ENCODE measurements at regions not wholly inside any gene's neighbourhood (a gene's known extent, or its start where the extent isn't known, plus 50 kb on each side); places are given as distances from the start of the nearest gene placed in this dataset.

- TF ChIP-seq CTCF (IDR thresholded peaks at IDR 0.05; ENCODE audit: insufficient read depth, low read length, poor library complexity, severe bottlenecking) (no peak), EZH2phosphoT487 (conservative IDR thresholded peaks at IDR 0.05; ENCODE audit: low read length) (no peak)
Observed at GRCh38 chr18:56246916-56247315, 391.5 kb downstream of the TXNL1 start.

All from SU-DHL-6 (cell line).